ENCODE measurements at regions not wholly inside any gene's neighbourhood (a gene's known extent, or its start where the extent isn't known, plus 50 kb on each side); places are given as distances from the start of the nearest gene placed in this dataset.

DNA sequence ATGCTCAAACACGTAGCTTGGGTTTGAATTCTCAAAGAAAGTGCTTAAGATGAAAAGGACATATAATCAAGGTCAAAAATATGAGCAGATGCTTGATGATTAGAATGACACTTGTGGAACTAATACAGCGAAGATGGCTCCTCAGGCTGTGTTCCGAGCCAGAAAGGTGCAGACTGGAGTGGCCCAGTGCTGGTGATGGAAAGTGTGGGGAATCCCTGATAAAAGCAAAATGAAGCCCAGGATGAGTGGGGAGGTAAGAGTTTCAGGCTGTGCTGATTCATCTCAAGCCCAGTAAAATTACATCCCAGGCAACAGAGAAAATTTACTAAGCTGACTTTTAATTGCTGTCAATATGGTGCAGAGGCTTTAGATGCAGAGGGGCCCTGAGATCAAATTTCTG is 77.8 kb upstream of the IKZF1 start:
- WGBS (ENCODE audit: low lambda C conversion rate) = 13% methylated on average over 3 of the region's 3 CpGs
- CTCF ChIA-PET = interaction anchor here (1.6 to 2.5 kb wide), 3 partner anchors 20 to 121 kb away, joined by 3 to 11 read pairs (median 4); no protein-coding TSS in a partner anchor

GRCh38 chr7:50226145-50226544 is 78.4 kb upstream of the IKZF1 start:
- H3K4me1 ChIP-seq (ENCODE audit: control insufficient read depth in 1 of 2, insufficient read depth in 2 of 2, low read depth in 1 of 2, low read length in 1 of 2) = peaks cover 0 to 2% of the 10 kb centered on the region in 2 experiments; a peak in 1 of 4 replicates
- no peaks in the 10 kb centered on the region for H3K9me2 ChIP-seq
- ChIA-PET POLR2A (no interaction called here), CTCF (interaction anchor here (1.0 to 2.6 kb wide), 7 partner anchors 11 to 935 kb away, joined by 3 to 11 read pairs (median 4); no protein-coding TSS in a partner anchor)
- TF ChIP-seq TEAD4 (IDR thresholded peaks at IDR 0.05; ENCODE audit: borderline replicate concordance, insufficient read depth) = no peak
- TF ChIP-seq MEF2A (IDR thresholded peaks at IDR 0.05; ENCODE audit: borderline replicate concordance, low read depth) = no peak
- TF ChIP-seq POLR2AphosphoS5 (IDR thresholded peaks at IDR 0.05; ENCODE audit: low read depth, low read length) = no peak
- TF ChIP-seq MXI1 (IDR thresholded peaks at IDR 0.05; ENCODE audit: low read depth, low read length) = no peak
- no peak for TF ChIP-seq GABPA (IDR thresholded peaks at IDR 0.05; ENCODE audit: low read depth)
- no peak for TF ChIP-seq TAF1 (IDR thresholded peaks at IDR 0.05; ENCODE audit: borderline replicate concordance, low read depth, low read length)
- no peak for TF ChIP-seq YY1 (IDR thresholded peaks at IDR 0.05; ENCODE audit: low read depth)
- no peak for TF ChIP-seq CHD2 (IDR thresholded peaks at IDR 0.05; ENCODE audit: low read length, partially characterized antibody)
- TF ChIP-seq, protein P1, sequence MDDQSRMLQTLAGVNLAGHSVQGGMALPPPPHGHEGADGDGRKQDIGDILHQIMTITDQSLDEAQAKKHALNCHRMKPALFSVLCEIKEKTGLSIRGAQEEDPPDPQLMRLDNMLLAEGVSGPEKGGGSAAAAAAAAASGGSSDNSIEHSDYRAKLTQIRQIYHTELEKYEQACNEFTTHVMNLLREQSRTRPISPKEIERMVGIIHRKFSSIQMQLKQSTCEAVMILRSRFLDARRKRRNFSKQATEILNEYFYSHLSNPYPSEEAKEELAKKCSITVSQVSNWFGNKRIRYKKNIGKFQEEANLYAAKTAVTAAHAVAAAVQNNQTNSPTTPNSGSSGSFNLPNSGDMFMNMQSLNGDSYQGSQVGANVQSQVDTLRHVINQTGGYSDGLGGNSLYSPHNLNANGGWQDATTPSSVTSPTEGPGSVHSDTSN (IDR thresholded peaks at IDR 0.05) = no peak
- TF ChIP-seq FOSL2 (IDR thresholded peaks at IDR 0.05; ENCODE audit: borderline replicate concordance, low read depth) = no peak
- no peak for TF ChIP-seq JUND (IDR thresholded peaks at IDR 0.05)
- no peak for TF ChIP-seq EZH2phosphoT487 (IDR thresholded peaks at IDR 0.05; ENCODE audit: borderline replicate concordance, low read depth)
- no peak overlapping the region for H3K9ac ChIP-seq
- no peak overlapping the region for H2AFZ ChIP-seq (ENCODE audit: low read depth)
- no peak for DNase-seq
- peaks cover 0 to 2% of the 10 kb centered on the region in 2 experiments for H3K36me3 ChIP-seq (replicated peaks in 1 of 2; ENCODE audit: control insufficient read depth in 1 of 2, insufficient read depth in 2 of 2, low read length in 1 of 2)
- H4K20me1 ChIP-seq (ENCODE audit: insufficient read depth) = 0 out of 2 replicates have a peak, but pooled peaks cover 3% of the 10 kb centered on the region
- H3K27me3 ChIP-seq (ENCODE audit: insufficient read depth) = no peaks in the 10 kb centered on the region
- H3K27ac ChIP-seq (ENCODE audit: low read depth in 2 of 2, low read length in 1 of 2) = no peak overlapping the region
- no peaks in the 10 kb centered on the region for H3F3A ChIP-seq (replicated peaks; ENCODE audit: insufficient read depth)
- peaks cover 31% of the 10 kb centered on the region for H3K9me3 ChIP-seq
- H3K4me2 ChIP-seq = no peak overlapping the region
- no peak overlapping the region for H3K4me3 ChIP-seq (ENCODE audit: low read depth in 2 of 2, low read length in 1 of 2)
- 4% methylated on average over 3 of the region's 3 CpGs for WGBS (ENCODE audit: low lambda C conversion rate)
- no peaks in the 10 kb centered on the region for H3K79me2 ChIP-seq (ENCODE audit: insufficient read depth)

More for the DNA sequence above, 77.8 kb upstream of the IKZF1 start:
- peaks cover 31% of the 10 kb centered on the region for H3K9me3 ChIP-seq
- no peak overlapping the region for H3K9ac ChIP-seq
- H3K9me2 ChIP-seq = no peaks in the 10 kb centered on the region
- POLR2A ChIA-PET = no interaction called here
- H3K36me3 ChIP-seq (replicated peaks in 1 of 2; ENCODE audit: control insufficient read depth in 1 of 2, insufficient read depth in 2 of 2, low read length in 1 of 2) = peaks cover 0 to 2% of the 10 kb centered on the region in 2 experiments
- H3K79me2 ChIP-seq (ENCODE audit: insufficient read depth) = no peaks in the 10 kb centered on the region
- no peak overlapping the region for H3K4me2 ChIP-seq
- H3K4me1 ChIP-seq (ENCODE audit: control insufficient read depth in 1 of 2, insufficient read depth in 2 of 2, low read depth in 1 of 2, low read length in 1 of 2) = peaks cover 0 to 2% of the 10 kb centered on the region in 2 experiments; a peak in 1 of 4 replicates
- 0 out of 2 replicates have a peak, but pooled peaks cover 3% of the 10 kb centered on the region for H4K20me1 ChIP-seq (ENCODE audit: insufficient read depth)
- no peaks in the 10 kb centered on the region for H3F3A ChIP-seq (replicated peaks; ENCODE audit: insufficient read depth)
- no peak for DNase-seq
- no peak overlapping the region for H3K27ac ChIP-seq (ENCODE audit: low read depth in 2 of 2, low read length in 1 of 2)
- TF ChIP-seq SIN3A (IDR thresholded peaks at IDR 0.05; ENCODE audit: borderline replicate concordance, low read depth, low read length) (no peak), RAD21 (IDR thresholded peaks at IDR 0.05; ENCODE audit: low read length) (no peak), NRF1 (IDR thresholded peaks at IDR 0.05; ENCODE audit: low read depth, low read length) (no peak), YY1 (IDR thresholded peaks at IDR 0.05; ENCODE audit: low read depth) (no peak), TAF1 (IDR thresholded peaks at IDR 0.05; ENCODE audit: borderline replicate concordance, low read depth, low read length) (no peak), CTCF (IDR thresholded peaks at IDR 0.05) (no peak), JUND (IDR thresholded peaks at IDR 0.05) (no peak), EP300 (IDR thresholded peaks at IDR 0.05; ENCODE audit: borderline replicate concordance in 1 of 2, low read depth in 1 of 2, low read length in 1 of 2) (no peak), TEAD4 (IDR thresholded peaks at IDR 0.05; ENCODE audit: borderline replicate concordance, insufficient read depth) (no peak), GABPA (IDR thresholded peaks at IDR 0.05; ENCODE audit: low read depth) (no peak), GATA2 (CRISPR knock-in tag; IDR thresholded peaks at IDR 0.05) (no peak), NFIC (IDR thresholded peaks at IDR 0.05; ENCODE audit: borderline replicate concordance) (no peak), RCOR1 (IDR thresholded peaks at IDR 0.05; ENCODE audit: low read length) (no peak)
- TF ChIP-seq, protein P2, sequence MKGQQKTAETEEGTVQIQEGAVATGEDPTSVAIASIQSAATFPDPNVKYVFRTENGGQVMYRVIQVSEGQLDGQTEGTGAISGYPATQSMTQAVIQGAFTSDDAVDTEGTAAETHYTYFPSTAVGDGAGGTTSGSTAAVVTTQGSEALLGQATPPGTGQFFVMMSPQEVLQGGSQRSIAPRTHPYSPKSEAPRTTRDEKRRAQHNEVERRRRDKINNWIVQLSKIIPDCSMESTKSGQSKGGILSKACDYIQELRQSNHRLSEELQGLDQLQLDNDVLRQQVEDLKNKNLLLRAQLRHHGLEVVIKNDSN (IDR thresholded peaks at IDR 0.05; ENCODE audit: borderline replicate concordance, low read depth) = no peak
- H3K27me3 ChIP-seq (ENCODE audit: insufficient read depth) = no peaks in the 10 kb centered on the region
- H2AFZ ChIP-seq (ENCODE audit: low read depth) = no peak overlapping the region
- H3K4me3 ChIP-seq (ENCODE audit: low read depth in 2 of 2, low read length in 1 of 2) = no peak overlapping the region
